ENCODE measurements at regions not wholly inside any gene's neighbourhood (a gene's known extent, or its start where the extent isn't known, plus 50 kb on each side); places are given as distances from the start of the nearest gene placed in this dataset.

DNA sequence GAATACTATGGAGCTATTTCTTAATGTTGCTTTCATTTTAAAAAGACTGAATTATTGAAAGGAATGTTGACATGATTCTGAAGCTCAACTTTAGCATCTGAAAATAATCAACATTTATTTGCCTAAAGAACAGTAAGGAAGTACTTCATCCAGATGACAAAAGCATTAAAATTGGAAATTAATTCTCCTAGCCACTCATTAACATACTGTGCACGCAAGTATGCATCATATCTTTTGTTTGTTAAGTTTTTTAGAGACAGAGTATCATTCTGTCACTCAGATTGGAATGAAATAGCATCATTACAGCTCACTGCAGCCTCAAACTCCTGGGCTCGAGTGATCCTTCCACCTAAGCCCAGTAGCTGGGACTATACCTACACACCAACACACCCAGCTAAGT lies 632.1 kb upstream of the ALCAM start:
- TF ChIP-seq ARNTL (CRISPR knock-in tag; IDR thresholded peaks at IDR 0.05; ENCODE audit: borderline replicate concordance, low read depth) (no peak), OSR1 (CRISPR knock-in tag; IDR thresholded peaks at IDR 0.05) (no peak)
